GM19468 (cell line): ENCODE measurements at regions not wholly inside any gene's neighbourhood (a gene's known extent, or its start where the extent isn't known, plus 50 kb on each side); places are given as distances from the start of the nearest gene placed in this dataset.

Experiments
- ATAC-seq: cut with Tn5 transposase; IDR thresholded peaks from one replicate; pipeline ENCODE4 v1.9.1; 2021; ENCODE audit warnings: mild to moderate bottlenecking, moderate library complexity, moderate number of reproducible peaks; ENCODE audit not compliant: unreplicated experiment; ENCODE audit errors: extremely low read depth

GRCh38 chr5:68378204-68378820 lies 162.8 kb downstream of the PIK3R1 start:
- ATAC-seq, result peak; percentile 74

DNA sequence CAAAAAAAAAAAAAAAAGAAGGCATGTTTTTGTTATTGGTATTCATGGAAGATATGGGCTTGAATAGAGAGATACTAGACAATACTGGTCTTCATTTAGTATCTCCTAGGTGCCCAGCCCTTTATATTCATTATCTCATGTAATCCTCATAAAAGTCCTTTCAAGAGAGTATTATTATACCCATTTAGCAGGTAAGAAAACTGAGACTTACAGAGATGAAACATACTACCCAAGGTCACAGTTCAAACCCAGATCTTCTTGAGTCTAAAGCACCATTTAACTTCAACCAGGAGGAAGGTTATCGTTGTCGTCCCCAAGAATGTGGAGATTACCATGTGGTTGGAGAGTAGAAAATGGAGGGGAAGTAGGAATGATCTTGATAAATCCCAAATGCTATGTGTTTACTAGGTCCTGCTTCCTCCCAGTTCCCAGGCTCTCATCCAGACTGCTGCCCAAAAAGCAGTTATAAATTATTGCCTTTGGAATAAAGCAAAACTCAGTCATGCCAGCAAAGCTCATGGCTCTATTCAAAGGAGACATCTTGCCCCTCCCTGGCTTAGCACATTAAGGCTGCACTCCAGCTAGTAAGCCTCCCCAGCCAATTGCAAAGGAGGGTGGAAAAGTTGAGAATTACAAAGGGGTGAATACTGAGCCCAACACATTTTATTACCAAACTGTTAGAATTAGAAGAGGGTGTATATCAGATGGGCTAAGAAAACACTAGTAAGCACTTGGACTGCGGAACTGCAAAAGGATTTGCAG lies 163.9 kb downstream of the PIK3R1 start:
- no peak for ATAC-seq

GRCh38 chr5:68380078-68380477 lies 164.5 kb downstream of the PIK3R1 start:
- ATAC-seq, result no peak

DNA sequence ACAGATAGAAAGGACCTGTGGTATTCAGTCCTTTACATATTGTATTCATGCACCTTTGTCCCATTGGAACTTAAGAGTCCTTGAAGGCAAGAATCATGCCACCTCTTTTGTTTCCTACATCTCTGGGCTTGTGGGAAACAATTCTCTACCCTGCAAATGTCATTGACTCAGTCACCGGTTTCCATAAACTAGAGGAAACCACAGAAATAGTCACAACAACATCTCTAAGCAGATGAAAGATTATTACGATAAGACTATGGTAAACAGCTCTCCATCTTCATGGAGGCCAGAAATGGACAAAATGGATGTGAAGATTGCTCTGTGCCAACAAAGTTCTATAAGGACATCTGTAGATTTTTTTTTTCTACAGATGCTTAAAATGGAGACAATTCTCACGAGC lies 165.5 kb downstream of the PIK3R1 start:
- no peak for ATAC-seq

- ATAC-seq, result no peak
These were observed 166.4 kb downstream of the PIK3R1 start for GRCh38 chr5:68381909-68382308.

GRCh38 chr5:68382640-68383039 lies 167.1 kb downstream of the PIK3R1 start:
- ATAC-seq, result no peak

GRCh38 chr5:68383888-68384310 lies 168.3 kb downstream of the PIK3R1 start:
- ATAC-seq, result no peak

- ATAC-seq, result no peak
These were observed 169.5 kb downstream of the PIK3R1 start for GRCh38 chr5:68384936-68385594.

DNA sequence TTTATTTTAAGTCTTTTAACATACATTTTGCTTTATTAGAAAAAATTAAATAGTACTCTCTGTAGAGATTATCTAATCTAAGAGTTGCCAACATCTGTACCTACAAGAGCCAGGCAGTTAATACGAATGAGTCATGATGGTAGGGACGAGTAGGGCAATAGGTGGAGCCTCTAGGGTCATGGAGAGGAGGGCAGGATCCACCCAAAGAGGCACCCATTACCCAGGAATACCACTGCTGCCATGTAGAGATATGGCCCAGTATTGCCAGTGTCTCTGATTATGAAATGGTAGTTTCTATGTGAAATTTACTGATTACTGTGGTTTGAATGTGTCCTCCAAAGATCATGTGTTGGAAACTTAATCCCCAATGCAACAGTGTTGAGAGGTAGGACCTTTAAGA lies 170.4 kb downstream of the PIK3R1 start:
- ATAC-seq, result no peak

DNA sequence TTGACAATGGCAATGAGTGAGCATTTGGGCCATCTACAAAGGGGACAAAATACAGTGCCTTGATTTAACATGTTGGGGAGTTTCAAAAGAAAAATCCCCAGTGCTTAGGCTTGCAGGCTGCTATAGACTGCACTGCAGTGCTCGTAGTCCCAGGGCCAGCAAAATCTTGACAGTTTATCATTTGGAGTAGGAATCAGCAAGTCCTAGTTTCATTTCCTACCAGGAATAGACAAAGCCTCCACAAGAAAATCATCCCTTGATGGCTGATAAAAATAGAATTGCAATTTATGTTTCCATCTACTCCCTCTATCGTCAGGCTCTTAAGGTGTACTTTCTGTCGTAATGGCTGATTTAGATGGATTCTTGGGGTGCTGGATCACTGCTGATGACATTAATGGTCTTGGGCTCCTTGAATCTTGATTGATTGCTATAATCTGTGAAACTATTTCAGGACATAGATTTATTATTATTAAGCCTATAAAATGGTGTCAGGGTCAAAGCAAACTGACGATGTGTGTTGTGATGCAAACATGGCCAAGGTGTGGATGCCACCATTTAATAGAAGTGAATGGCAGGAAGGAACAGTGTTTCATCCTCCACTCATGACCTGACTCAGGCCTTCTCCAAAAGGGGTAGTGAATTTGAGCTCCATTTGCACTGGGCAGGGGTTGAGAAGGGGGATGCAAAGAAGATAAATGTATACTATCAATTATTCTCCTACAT lies 171.7 kb downstream of the PIK3R1 start:
- no peak for ATAC-seq

- no peak for ATAC-seq
These were observed 174.1 kb downstream of the PIK3R1 start for GRCh38 chr5:68389618-68390017.

GRCh38 chr5:68392617-68393016 lies 177.1 kb downstream of the PIK3R1 start:
- no peak for ATAC-seq

DNA sequence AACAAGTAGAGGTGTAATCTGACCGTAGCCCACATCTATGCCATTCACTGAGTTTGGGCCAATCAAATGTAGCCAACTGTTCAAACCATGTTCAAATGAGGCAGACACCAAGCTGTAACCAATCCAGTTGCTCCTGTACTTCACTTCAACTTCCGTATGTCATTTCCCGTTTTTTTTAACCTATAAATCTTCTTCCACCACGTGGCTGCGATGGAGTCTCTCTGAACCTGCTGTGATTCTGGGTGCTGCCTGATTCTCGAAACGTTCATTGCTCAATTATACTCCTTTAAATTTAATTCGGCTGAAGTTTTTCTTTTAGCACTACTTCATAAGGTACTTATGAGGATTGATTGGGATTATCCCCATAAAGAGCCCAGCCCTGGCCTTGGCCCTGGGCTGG lies 179.7 kb downstream of the PIK3R1 start:
- ATAC-seq, result no peak

DNA sequence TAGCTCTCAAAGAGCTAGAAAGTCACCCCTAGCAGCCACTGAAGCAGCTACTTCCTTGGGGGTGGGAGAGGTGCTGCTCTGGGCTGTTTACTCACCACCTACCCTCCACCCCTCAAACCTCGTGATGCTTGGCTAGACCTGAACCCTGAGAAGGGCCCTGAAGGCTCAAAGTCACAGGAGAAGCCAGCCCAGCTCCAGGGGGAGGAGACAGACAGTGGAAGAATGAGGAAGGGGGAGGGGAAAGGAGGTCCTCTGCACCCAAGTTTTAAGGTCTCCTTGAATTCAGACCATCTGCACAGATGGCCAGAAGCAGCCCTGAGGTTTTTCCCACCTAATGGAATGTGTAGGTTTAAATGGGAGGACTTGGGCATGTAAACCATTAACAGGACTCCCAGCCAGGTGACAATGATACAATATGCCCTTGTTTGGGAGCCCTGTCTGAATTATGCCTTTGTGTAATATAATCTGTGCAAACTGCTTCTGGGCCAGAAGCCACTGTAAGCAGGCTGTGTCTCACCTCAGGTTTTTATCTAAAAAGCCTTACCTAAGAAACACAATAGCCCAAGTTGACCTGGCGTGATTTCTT lies 180.5 kb downstream of the PIK3R1 start:
- no peak for ATAC-seq

GRCh38 chr5:68396722-68397121 lies 181.2 kb downstream of the PIK3R1 start:
- ATAC-seq, result no peak

- ATAC-seq, result no peak
These were observed 182.7 kb downstream of the PIK3R1 start for GRCh38 chr5:68398146-68398812.

DNA sequence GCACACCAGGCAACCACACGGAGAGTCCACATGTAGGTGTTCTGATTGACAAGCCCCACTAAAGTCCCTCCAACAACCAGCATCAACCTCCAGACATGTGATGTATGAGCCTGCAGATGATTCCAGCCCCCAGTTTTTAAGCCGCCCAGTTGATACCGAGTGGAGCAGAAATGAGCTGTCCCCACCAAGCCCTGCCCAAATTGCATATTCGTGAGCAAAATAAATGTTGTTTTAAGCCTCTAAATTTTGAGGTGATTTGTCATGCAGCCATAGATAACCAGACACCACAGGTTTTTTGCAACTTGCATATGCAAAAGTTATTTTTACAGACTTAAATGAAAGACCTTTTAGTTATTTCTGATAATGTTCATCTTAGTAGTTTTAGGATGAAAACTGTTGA lies 187.7 kb downstream of the PIK3R1 start:
- ATAC-seq, result no peak

- ATAC-seq, result no peak
These were observed 188.7 kb downstream of the PIK3R1 start for GRCh38 chr5:68404246-68404645.

DNA sequence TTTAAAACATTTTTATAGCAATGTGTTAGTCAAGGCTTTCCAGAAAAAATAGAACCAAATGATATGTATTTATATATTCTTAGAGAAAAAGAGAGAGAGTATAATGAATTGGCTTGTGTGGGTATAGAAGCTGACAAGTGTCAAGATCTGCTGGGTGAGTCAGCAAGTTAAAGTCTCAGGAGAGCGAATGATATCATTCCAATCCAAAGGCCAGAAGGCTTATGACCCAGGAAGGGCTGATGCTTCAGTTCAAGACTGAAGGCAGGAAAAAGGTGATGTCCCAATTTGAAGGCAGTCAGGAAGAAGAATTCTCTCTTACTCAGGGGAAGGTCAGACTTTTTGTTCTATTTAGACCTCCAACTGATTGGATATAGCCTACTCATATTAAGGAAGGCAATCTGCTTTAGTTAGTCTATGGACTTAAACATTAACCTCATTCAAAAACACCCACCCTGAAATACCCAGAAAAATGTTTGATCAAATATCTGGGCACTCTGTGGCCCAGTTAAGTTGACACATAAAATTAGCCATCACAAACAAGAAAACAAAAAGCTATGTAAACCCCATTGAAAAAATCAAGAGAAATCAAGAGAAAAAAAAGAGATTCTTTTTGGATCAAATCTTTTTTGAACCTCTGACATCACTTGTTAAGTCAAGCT lies 189.6 kb downstream of the PIK3R1 start:
- no peak for ATAC-seq
